SK-N-SH treated with all-trans-retinoic acid at 6 μM for 48 hours (cell line): ENCODE measurements at regions not wholly inside any gene's neighbourhood (a gene's known extent, or its start where the extent isn't known, plus 50 kb on each side); places are given as distances from the start of the nearest gene placed in this dataset.

Source experiments
- ATAC-seq: fragments of 200-7000 bp; cut with Tn5 transposase; 3 replicates; pipeline ENCODE4 v1.9.1; 2020; ENCODE audit warnings: mild to moderate bottlenecking, moderate library complexity
- ARNTL ChIP-seq: fragments of 450-650 bp; formaldehyde crosslinking; IDR thresholded peaks from 2 replicates; pipeline ENCODE4 v1.5.0; 2020; ENCODE audit warnings: low read depth, mild to moderate bottlenecking, moderate library complexity, borderline replicate concordance
- BACH2 ChIP-seq: fragments of 250-450 bp; sonication (Bioruptor Pico); IDR thresholded peaks from 2 replicates; pipeline ENCODE4 v1.9.0; 2021; ENCODE audit warnings: mild to moderate bottlenecking, borderline replicate concordance
- CSDC2 ChIP-seq: fragments of 250-450 bp; sonication (Bioruptor Pico); IDR thresholded peaks from 2 replicates; pipeline ENCODE4 v1.5.0; 2020; ENCODE audit warnings: mild to moderate bottlenecking, moderate library complexity
- ESRRG ChIP-seq: fragments of 250-450 bp; sonication (Bioruptor Pico); IDR thresholded peaks from 2 replicates; pipeline ENCODE4 v1.6.1; 2021; ENCODE audit warnings: mild to moderate bottlenecking
- GLIS3 ChIP-seq: fragments of 250-450 bp; sonication (Bioruptor Pico); IDR thresholded peaks from 2 replicates; pipeline ENCODE4 v1.5.0; 2020; ENCODE audit warnings: mild to moderate bottlenecking, moderate library complexity
- ISL1 ChIP-seq: fragments of 250-450 bp; sonication (Bioruptor Pico); IDR thresholded peaks from 2 replicates; pipeline ENCODE4 v2.1.2; 2022; ENCODE audit warnings: mild to moderate bottlenecking, moderate library complexity
- OSR1 ChIP-seq: fragments of 250-450 bp; sonication (Bioruptor Pico); IDR thresholded peaks from 2 replicates; pipeline ENCODE4 v1.8.0; 2022; ENCODE audit warnings: moderate library complexity, mild to moderate bottlenecking, inconsistent platforms
- PPARA ChIP-seq: fragments of 250-450 bp; sonication (Bioruptor Pico); IDR thresholded peaks from 2 replicates; pipeline ENCODE4 v1.5.0; 2020; ENCODE audit warnings: mild to moderate bottlenecking, borderline replicate concordance
- RARB ChIP-seq: fragments of 250-450 bp; sonication (Bioruptor Pico); IDR thresholded peaks from 2 replicates; pipeline ENCODE4 v1.8.0; 2021; ENCODE audit warnings: mild to moderate bottlenecking, moderate library complexity
- SNAI2 ChIP-seq: fragments of 250-450 bp; sonication (Bioruptor Pico); IDR thresholded peaks from 2 replicates; pipeline ENCODE4 v1.5.0; 2020; ENCODE audit warnings: mild to moderate bottlenecking, moderate library complexity
- TCF4 ChIP-seq: fragments of 250-450 bp; sonication (Bioruptor Pico); IDR thresholded peaks from 2 replicates; pipeline ENCODE4 v1.8.0; 2021; ENCODE audit warnings: mild to moderate bottlenecking, moderate library complexity, borderline replicate concordance
- TOX ChIP-seq: fragments of 250-450 bp; sonication (Bioruptor Pico); IDR thresholded peaks from 2 replicates; pipeline ENCODE4 v1.8.0; 2021; ENCODE audit warnings: mild to moderate bottlenecking, moderate library complexity, borderline replicate concordance
- ZC3H10 ChIP-seq: fragments of 250-450 bp; sonication (Bioruptor Pico); IDR thresholded peaks from 2 replicates; pipeline ENCODE4 v1.5.1; 2021; ENCODE audit warnings: mild to moderate bottlenecking, moderate library complexity
- ZFP3 ChIP-seq: fragments of 250-450 bp; sonication (Bioruptor Pico); IDR thresholded peaks from 2 replicates; pipeline ENCODE4 v1.5.0; 2020; ENCODE audit warnings: mild to moderate bottlenecking, moderate library complexity
- ZFP30 ChIP-seq: fragments of 450-650 bp; formaldehyde crosslinking; IDR thresholded peaks from 2 replicates; pipeline ENCODE4 v1.5.0; 2022; ENCODE audit warnings: mild to moderate bottlenecking, moderate library complexity
- ZNF565 ChIP-seq: fragments of 450-650 bp; formaldehyde crosslinking; conservative IDR thresholded peaks from 2 replicates; pipeline ENCODE4 v1.5.0; 2020; ENCODE audit warnings: low read depth, mild to moderate bottlenecking, moderate library complexity
- ZNF70 ChIP-seq: fragments of 450-650 bp; formaldehyde crosslinking; IDR thresholded peaks from 2 replicates; pipeline ENCODE4 v1.5.0; 2020; ENCODE audit warnings: mild to moderate bottlenecking, moderate library complexity
- ZNF8 ChIP-seq: fragments of 450-650 bp; formaldehyde crosslinking; IDR thresholded peaks from 2 replicates; pipeline ENCODE4 v1.5.0; 2020; ENCODE audit warnings: mild to moderate bottlenecking, moderate library complexity
- TF ChIP-seq, protein P1 (sequence below): fragments of 250-450 bp; sonication (Bioruptor Pico); IDR thresholded peaks from 2 replicates; pipeline ENCODE4 v1.8.0; 2021; ENCODE audit warnings: low read depth, mild to moderate bottlenecking, moderate library complexity, borderline replicate concordance
- TF ChIP-seq, protein P2 (sequence below): fragments of 250-450 bp; sonication (Bioruptor Pico); IDR thresholded peaks from 2 replicates; pipeline ENCODE4 v1.8.0; 2020; ENCODE audit warnings: mild to moderate bottlenecking, moderate library complexity, borderline replicate concordance
- TF ChIP-seq, protein P3 (sequence below): fragments of 250-450 bp; sonication (Bioruptor Pico); IDR thresholded peaks from 2 replicates; pipeline ENCODE4 v1.5.0; 2020; ENCODE audit warnings: mild to moderate bottlenecking, moderate library complexity
- TF ChIP-seq, protein P4 (sequence below): fragments of 250-450 bp; sonication (Bioruptor Pico); IDR thresholded peaks from 2 replicates; pipeline ENCODE4 v1.5.1; 2020; ENCODE audit warnings: low read depth, mild to moderate bottlenecking, moderate library complexity

DNA sequence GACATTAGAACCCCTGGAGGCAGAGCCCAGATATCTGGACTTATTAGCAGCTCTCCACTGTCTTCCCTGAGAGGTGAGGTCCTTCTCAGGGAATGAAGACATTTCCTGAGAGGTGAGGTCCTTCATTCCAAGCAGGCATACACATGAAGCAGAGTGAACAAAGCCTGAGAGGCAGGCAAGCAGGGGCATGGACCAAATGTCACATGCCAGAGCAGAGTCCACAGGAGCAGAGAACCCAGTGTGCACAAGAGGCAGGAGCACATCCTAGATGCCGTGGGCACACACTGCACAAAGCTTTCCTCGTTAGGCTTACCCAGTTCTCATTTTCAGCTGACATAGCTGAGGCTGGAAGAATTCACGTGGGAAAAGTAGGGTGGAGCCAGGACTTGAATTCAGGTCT, 759.9 kb upstream of the HS6ST1 start:
- TF ChIP-seq CSDC2 (CRISPR knock-in tag) (no peak), GLIS3 (no peak), ARNTL (CRISPR knock-in tag) (no peak), PPARA (no peak), ZC3H10 (no peak), SNAI2 (CRISPR knock-in tag) (no peak), BACH2 (no peak), ZFP3 (CRISPR knock-in tag) (no peak), ZNF565 (CRISPR knock-in tag) (no peak), TOX (CRISPR knock-in tag) (no peak)
- TF ChIP-seq, protein P1, sequence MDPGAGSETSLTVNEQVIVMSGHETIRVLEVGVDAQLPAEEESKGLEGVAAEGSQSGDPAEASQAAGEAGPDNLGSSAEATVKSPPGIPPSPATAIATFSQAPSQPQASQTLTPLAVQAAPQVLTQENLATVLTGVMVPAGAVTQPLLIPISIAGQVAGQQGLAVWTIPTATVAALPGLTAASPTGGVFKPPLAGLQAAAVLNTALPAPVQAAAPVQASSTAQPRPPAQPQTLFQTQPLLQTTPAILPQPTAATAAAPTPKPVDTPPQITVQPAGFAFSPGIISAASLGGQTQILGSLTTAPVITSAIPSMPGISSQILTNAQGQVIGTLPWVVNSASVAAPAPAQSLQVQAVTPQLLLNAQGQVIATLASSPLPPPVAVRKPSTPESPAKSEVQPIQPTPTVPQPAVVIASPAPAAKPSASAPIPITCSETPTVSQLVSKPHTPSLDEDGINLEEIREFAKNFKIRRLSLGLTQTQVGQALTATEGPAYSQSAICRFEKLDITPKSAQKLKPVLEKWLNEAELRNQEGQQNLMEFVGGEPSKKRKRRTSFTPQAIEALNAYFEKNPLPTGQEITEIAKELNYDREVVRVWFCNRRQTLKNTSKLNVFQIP (CRISPR knock-in tag), result no peak
- ATAC-seq, result no peak

DNA sequence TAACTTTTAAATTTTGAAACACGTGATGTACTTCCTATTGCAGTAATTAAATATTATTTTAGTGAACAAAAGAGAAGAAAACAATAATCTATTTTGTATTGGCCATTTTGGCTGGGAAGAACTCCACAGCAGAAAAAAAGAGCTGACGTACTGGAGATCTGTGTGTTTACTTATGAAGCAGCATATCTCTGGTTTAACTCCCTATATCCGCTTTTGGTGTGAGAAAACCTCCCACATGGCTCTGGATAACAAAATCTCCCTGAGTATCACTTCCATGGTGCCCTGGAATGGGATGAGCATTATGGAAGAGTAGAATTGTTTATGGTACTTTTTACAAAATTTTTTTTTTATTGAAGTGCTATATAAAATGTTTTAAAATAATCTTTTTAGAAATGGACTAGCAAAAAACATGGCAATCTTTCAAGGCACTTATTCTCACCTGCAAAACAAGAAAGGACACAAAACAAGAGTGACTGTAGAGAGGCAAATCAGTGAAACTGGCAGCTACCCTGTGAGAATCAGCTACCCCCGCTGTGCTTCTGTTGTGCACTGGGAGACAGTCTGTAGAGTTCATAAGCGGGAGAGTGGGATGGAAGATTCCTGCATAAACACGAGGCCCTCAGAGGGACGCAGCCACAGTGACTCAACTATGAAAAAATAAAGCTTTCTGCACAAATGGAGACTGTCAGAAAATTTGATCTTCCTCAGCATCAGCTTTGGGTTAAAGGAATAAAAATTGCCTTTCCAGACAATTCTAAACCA, 762.2 kb upstream of the HS6ST1 start:
- ATAC-seq, result no peak
- TF ChIP-seq ZFP30 (CRISPR knock-in tag) (no peak), CSDC2 (CRISPR knock-in tag) (no peak), OSR1 (no peak), RARB (CRISPR knock-in tag) (no peak), PPARA (no peak), ZC3H10 (no peak), SNAI2 (CRISPR knock-in tag) (no peak), GLIS3 (no peak), ESRRG (CRISPR knock-in tag) (no peak), TOX (CRISPR knock-in tag) (no peak), ZFP3 (CRISPR knock-in tag) (no peak), ARNTL (CRISPR knock-in tag) (no peak), BACH2 (no peak)
- TF ChIP-seq, protein P1 (CRISPR knock-in tag), result no peak
- TF ChIP-seq, protein P2, sequence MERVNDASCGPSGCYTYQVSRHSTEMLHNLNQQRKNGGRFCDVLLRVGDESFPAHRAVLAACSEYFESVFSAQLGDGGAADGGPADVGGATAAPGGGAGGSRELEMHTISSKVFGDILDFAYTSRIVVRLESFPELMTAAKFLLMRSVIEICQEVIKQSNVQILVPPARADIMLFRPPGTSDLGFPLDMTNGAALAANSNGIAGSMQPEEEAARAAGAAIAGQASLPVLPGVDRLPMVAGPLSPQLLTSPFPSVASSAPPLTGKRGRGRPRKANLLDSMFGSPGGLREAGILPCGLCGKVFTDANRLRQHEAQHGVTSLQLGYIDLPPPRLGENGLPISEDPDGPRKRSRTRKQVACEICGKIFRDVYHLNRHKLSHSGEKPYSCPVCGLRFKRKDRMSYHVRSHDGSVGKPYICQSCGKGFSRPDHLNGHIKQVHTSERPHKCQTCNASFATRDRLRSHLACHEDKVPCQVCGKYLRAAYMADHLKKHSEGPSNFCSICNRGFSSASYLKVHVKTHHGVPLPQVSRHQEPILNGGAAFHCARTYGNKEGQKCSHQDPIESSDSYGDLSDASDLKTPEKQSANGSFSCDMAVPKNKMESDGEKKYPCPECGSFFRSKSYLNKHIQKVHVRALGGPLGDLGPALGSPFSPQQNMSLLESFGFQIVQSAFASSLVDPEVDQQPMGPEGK (CRISPR knock-in tag), result no peak

DNA sequence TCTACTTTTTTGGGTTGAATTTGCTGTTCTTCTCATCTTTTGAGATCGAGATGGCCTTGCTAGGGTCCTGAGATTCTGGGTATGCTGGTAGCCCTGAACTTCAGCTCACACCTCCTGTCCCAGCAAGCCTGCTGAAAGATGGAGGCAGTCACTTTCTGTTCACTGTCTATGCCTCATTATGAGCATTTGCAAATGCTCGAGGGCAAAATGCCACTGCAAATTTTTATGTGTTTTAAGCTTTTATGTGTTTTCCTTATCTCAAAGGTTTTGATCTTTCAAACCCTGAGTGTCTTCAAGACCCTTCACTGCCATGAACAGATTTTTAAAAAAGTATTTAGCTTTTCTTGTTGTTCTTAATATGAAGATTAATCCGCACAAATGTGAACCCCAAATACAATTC, 766.7 kb upstream of the HS6ST1 start:
- no peak for ATAC-seq
- no peak for TF ChIP-seq TOX (CRISPR knock-in tag)
- no peak for TF ChIP-seq TCF4
- TF ChIP-seq ZC3H10, result no peak
- TF ChIP-seq OSR1, result no peak
- no peak for TF ChIP-seq CSDC2 (CRISPR knock-in tag)
- TF ChIP-seq, protein P3, sequence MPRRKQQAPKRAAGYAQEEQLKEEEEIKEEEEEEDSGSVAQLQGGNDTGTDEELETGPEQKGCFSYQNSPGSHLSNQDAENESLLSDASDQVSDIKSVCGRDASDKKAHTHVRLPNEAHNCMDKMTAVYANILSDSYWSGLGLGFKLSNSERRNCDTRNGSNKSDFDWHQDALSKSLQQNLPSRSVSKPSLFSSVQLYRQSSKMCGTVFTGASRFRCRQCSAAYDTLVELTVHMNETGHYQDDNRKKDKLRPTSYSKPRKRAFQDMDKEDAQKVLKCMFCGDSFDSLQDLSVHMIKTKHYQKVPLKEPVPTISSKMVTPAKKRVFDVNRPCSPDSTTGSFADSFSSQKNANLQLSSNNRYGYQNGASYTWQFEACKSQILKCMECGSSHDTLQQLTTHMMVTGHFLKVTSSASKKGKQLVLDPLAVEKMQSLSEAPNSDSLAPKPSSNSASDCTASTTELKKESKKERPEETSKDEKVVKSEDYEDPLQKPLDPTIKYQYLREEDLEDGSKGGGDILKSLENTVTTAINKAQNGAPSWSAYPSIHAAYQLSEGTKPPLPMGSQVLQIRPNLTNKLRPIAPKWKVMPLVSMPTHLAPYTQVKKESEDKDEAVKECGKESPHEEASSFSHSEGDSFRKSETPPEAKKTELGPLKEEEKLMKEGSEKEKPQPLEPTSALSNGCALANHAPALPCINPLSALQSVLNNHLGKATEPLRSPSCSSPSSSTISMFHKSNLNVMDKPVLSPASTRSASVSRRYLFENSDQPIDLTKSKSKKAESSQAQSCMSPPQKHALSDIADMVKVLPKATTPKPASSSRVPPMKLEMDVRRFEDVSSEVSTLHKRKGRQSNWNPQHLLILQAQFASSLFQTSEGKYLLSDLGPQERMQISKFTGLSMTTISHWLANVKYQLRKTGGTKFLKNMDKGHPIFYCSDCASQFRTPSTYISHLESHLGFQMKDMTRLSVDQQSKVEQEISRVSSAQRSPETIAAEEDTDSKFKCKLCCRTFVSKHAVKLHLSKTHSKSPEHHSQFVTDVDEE, result no peak
- no peak for TF ChIP-seq ZNF8 (CRISPR knock-in tag)
- TF ChIP-seq ZNF70 (CRISPR knock-in tag), result no peak
- TF ChIP-seq, protein P4, sequence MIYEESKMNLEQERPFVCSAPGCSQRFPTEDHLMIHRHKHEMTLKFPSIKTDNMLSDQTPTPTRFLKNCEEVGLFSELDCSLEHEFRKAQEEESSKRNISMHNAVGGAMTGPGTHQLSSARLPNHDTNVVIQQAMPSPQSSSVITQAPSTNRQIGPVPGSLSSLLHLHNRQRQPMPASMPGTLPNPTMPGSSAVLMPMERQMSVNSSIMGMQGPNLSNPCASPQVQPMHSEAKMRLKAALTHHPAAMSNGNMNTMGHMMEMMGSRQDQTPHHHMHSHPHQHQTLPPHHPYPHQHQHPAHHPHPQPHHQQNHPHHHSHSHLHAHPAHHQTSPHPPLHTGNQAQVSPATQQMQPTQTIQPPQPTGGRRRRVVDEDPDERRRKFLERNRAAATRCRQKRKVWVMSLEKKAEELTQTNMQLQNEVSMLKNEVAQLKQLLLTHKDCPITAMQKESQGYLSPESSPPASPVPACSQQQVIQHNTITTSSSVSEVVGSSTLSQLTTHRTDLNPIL (CRISPR knock-in tag), result no peak
- TF ChIP-seq ESRRG (CRISPR knock-in tag), result no peak
- TF ChIP-seq RARB (CRISPR knock-in tag), result no peak
- TF ChIP-seq, protein P2 (CRISPR knock-in tag), result no peak
- TF ChIP-seq, protein P1 (CRISPR knock-in tag), result no peak
- no peak for TF ChIP-seq ZFP3 (CRISPR knock-in tag)
- TF ChIP-seq SNAI2 (CRISPR knock-in tag), result no peak
- no peak for TF ChIP-seq ZNF565 (CRISPR knock-in tag)
- TF ChIP-seq GLIS3, result no peak
- no peak for TF ChIP-seq ISL1 (CRISPR knock-in tag)
- TF ChIP-seq PPARA, result no peak
